ENCODE measurements at regions not wholly inside any gene's neighbourhood (a gene's known extent, or its start where the extent isn't known, plus 50 kb on each side); places are given as distances from the start of the nearest gene placed in this dataset.

GRCh38 chr6:21367649-21368154, 225.8 kb upstream of the SOX4 start:
- no peak for ATAC-seq
- intact Hi-C loops (cut with DNase I): no loop called here

GRCh38 chr6:21371061-21371460, 222.5 kb upstream of the SOX4 start:
- intact Hi-C loops (cut with DNase I): no loop called here
- DNase-seq (no peak), ATAC-seq (no peak)

More at GRCh38 chr6:21367649-21368154, 225.8 kb upstream of the SOX4 start:
- DNase-seq: no peak

- intact Hi-C loops (cut with DNase I): no loop called here
- ATAC-seq (peak; percentile 53 to 76), DNase-seq (no peak)
Observed at GRCh38 chr6:21371676-21372171, 221.8 kb upstream of the SOX4 start.

GRCh38 chr6:21375151-21376116, 218.1 kb upstream of the SOX4 start:
- DNase-seq (no peak), ATAC-seq (no peak)
- intact Hi-C loops (cut with DNase I): no loop called here

GRCh38 chr6:21377356-21377755, 216.2 kb upstream of the SOX4 start:
- ATAC-seq: no peak
- intact Hi-C loops (cut with DNase I): no loop called here
- no peak for DNase-seq

- DNase-seq (no peak), ATAC-seq (no peak)
- intact Hi-C loops (cut with DNase I): no loop called here
Observed at GRCh38 chr6:21381331-21381963, 212.1 kb upstream of the SOX4 start.

- intact Hi-C loops (cut with DNase I): no loop called here
- DNase-seq (no peak), ATAC-seq (no peak)
Observed at GRCh38 chr6:21382821-21383449, 210.6 kb upstream of the SOX4 start.

- intact Hi-C loops (cut with DNase I): no loop called here
- DNase-seq (no peak), ATAC-seq (no peak)
Observed at GRCh38 chr6:21383450-21384085, 210.0 kb upstream of the SOX4 start.

GRCh38 chr6:21384216-21384615, 209.3 kb upstream of the SOX4 start:
- DNase-seq (no peak), ATAC-seq (no peak)
- intact Hi-C loops (cut with DNase I): no loop called here

GRCh38 chr6:21386744-21387143, 206.8 kb upstream of the SOX4 start:
- DNase-seq (no peak), ATAC-seq (peak; percentile 23 to 82)
- intact Hi-C loops (cut with DNase I): no loop called here

- DNase-seq (no peak), ATAC-seq (no peak)
- intact Hi-C loops (cut with DNase I): no loop called here
Observed at GRCh38 chr6:21390532-21391213, 202.9 kb upstream of the SOX4 start.

- DNase-seq (no peak), ATAC-seq (no peak)
- intact Hi-C loops (cut with DNase I): no loop called here
Observed at GRCh38 chr6:21392177-21392576, 201.4 kb upstream of the SOX4 start.

GRCh38 chr6:21393441-21394165, 199.9 kb upstream of the SOX4 start:
- ATAC-seq (no peak), DNase-seq (no peak)
- intact Hi-C loops (cut with DNase I): no loop called here

- peak in 1 of 2 donors; percentile 25 for ATAC-seq
- DNase-seq: no peak
- intact Hi-C loops (cut with DNase I): no loop called here
Observed at GRCh38 chr6:21395121-21395520, 198.4 kb upstream of the SOX4 start.

GRCh38 chr6:21396313-21396712, 197.2 kb upstream of the SOX4 start:
- intact Hi-C loops (cut with DNase I): no loop called here
- DNase-seq (no peak), ATAC-seq (no peak)

GRCh38 chr6:21398741-21399325, 194.7 kb upstream of the SOX4 start:
- intact Hi-C loops (cut with DNase I): no loop called here
- no peak for DNase-seq
- ATAC-seq: no peak

- no peak for DNase-seq
- intact Hi-C loops (cut with DNase I): no loop called here
- peak in 1 of 2 donors; percentile 85 for ATAC-seq
Observed at GRCh38 chr6:21402368-21402767, 191.2 kb upstream of the SOX4 start.

GRCh38 chr6:21404577-21404976, 189.0 kb upstream of the SOX4 start:
- ATAC-seq: no peak
- no peak for DNase-seq
- intact Hi-C loops (cut with DNase I): no loop called here
